ENCODE measurements at regions not wholly inside any gene's neighbourhood (a gene's known extent, or its start where the extent isn't known, plus 50 kb on each side); places are given as distances from the start of the nearest gene placed in this dataset.

GRCh38 chr5:60473654-60474053 is 226.3 kb downstream of the DEPDC1B start (continued):
- TF ChIP-seq E2F5 (CRISPR knock-in tag; conservative IDR thresholded peaks at IDR 0.05) (no peak), MLX (CRISPR knock-in tag; IDR thresholded peaks at IDR 0.05) (0 out of 2 replicates have a peak, but pooled peaks have one; percentile 15), ZNF430 (CRISPR knock-in tag; IDR thresholded peaks at IDR 0.05) (no peak), PHF20 (CRISPR knock-in tag; IDR thresholded peaks at IDR 0.05) (no peak), PHF21A (CRISPR knock-in tag; IDR thresholded peaks at IDR 0.05) (peak; percentile 28; the same call in 1 of the 2 replicates), RERE (CRISPR knock-in tag; IDR thresholded peaks at IDR 0.05; ENCODE audit: low read depth) (0 out of 2 replicates have a peak, but pooled peaks have one; percentile 40), ZBTB3 (CRISPR knock-in tag; IDR thresholded peaks at IDR 0.05; ENCODE audit: borderline replicate concordance, low read depth) (no peak), ZNF605 (CRISPR knock-in tag; IDR thresholded peaks at IDR 0.05) (no peak), NFE2L2 (IDR thresholded peaks at IDR 0.05; ENCODE audit: low read length) (no peak), MYC (CRISPR knock-in tag; IDR thresholded peaks at IDR 0.05; ENCODE audit: borderline replicate concordance) (no peak), SIN3B (IDR thresholded peaks at IDR 0.05; ENCODE audit: low read length) (no peak), EP300 (IDR thresholded peaks at IDR 0.05; ENCODE audit: low read depth in 2 of 2, low read length in 2 of 2) (peak in 1 of 2 experiments; percentile 84; a peak in 2 of 4 replicates), EP300 (CRISPR knock-in tag; IDR thresholded peaks at IDR 0.05; ENCODE audit: borderline replicate concordance) (peak; percentile 88), PHF5A (CRISPR knock-in tag; IDR thresholded peaks at IDR 0.05; ENCODE audit: low read depth, unreplicated experiment) (no peak), RFX5 (IDR thresholded peaks at IDR 0.05; ENCODE audit: low read depth, low read length) (no peak), ZNF710 (CRISPR knock-in tag; IDR thresholded peaks at IDR 0.05; ENCODE audit: borderline replicate concordance) (no peak), ZSCAN9 (CRISPR knock-in tag; IDR thresholded peaks at IDR 0.05; ENCODE audit: borderline replicate concordance) (no peak), TMF1 (CRISPR knock-in tag; IDR thresholded peaks at IDR 0.05; ENCODE audit: low read depth) (no peak), GATAD2A (CRISPR knock-in tag; IDR thresholded peaks at IDR 0.05) (peak; percentile 57; the same call in 1 of the 2 replicates), E2F1 (CRISPR knock-in tag; IDR thresholded peaks at IDR 0.05) (no peak), RBM39 (IDR thresholded peaks at IDR 0.05; ENCODE audit: low read depth, low read length, poor library complexity, severe bottlenecking) (no peak), HOXA9 (CRISPR knock-in tag; IDR thresholded peaks at IDR 0.05; ENCODE audit: borderline replicate concordance) (no peak)
